Stimulated activated CD4-positive, alpha-beta T cell treated with anti-CD3 and anti-CD28 coated beads, Interleukin-12 subunit alpha, Interleukin-12 subunit beta, amount 100 ng/mL, for 4 hours (primary cell): ENCODE measurements at regions not wholly inside any gene's neighbourhood (a gene's known extent, or its start where the extent isn't known, plus 50 kb on each side); places are given as distances from the start of the nearest gene placed in this dataset.

ENCODE experiments used
- DNase-seq: peaks from one replicate; pipeline ENCODE4 v3.0.0-alpha.2; 2020

DNA sequence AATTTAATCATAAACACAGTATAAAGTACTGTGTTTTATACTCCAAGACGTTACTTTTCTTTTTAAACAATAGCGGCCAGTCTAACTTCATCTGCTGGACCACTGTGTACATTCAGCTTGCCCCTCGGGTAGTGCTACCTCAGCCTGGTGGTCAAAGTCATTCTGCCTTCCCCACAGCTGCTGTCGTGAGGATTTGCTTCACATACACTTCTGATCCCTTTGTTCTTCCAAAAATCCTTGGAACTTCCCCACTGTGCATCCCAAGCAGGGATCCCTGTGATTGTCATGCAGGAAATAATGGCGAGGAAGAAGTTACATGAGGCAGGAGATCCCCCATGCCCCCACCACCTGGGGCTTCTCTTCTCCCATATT is 234.9 kb upstream of the STARD13 start:
- DNase-seq: no peak

DNA sequence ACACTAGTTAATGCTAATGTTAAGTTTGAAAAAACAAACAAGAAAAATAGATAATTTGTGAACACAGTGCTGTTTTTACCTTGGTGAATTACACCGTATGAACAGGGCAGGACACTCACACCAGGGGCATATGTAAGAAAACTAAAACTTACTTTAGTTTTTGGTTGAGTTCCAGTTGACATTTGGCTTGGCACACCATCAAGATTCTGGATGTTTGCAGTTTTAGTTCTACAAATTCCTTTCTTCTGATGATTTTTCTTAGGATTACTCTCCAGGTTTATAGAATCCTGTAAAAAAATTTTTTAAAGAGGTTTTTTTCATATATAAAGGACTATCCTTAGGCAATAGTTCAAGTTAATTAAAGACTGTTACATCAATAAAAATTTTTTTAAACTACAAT is 238.5 kb upstream of the STARD13 start:
- no peak for DNase-seq

- DNase-seq: no peak
These were observed 240.2 kb upstream of the STARD13 start for GRCh38 chr13:33525763-33526162.

DNA sequence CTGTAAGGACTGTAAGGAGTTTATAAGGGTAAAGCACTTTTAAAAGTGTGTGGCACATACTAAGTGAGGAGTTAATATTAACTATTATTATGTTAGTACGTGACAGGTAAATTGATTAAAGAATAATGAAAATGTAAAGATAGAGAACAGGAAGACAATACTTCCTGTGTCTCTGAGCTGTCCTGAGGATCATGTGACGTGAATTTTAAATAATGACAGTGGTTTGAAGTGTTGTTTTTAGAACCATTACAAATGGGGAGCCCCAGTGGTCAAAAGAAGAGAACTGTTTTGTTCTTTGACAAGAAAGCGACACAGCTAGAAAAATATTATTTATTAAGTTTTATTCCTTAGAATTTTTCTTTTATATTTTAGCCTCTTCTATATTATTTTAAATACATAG is 241.2 kb upstream of the STARD13 start:
- no peak for DNase-seq

- no peak for DNase-seq
These were observed 243.3 kb upstream of the STARD13 start for GRCh38 chr13:33528896-33529295.

GRCh38 chr13:33531484-33531883 is 245.9 kb upstream of the STARD13 start:
- no peak for DNase-seq

GRCh38 chr13:33535061-33535460 is 249.5 kb upstream of the STARD13 start:
- no peak for DNase-seq

DNA sequence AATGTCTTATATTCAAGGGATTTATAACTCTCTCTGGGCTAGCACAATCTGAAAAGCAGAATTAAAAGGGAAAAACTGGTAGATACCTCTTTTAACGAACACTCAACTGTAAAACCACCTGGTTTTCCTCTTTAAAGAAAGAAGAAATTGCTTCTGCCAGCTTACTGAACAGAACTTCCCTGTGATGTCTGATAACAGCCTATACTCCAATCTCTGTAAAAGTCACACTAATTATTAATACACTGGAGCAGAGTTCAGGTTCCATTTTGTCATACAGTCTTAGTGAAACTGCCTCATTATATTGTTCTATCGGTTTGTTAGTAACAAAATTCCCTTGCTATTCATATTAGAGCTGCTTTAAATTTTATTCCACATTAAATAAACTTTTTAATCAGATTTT is 251.0 kb upstream of the STARD13 start:
- no peak for DNase-seq

DNA sequence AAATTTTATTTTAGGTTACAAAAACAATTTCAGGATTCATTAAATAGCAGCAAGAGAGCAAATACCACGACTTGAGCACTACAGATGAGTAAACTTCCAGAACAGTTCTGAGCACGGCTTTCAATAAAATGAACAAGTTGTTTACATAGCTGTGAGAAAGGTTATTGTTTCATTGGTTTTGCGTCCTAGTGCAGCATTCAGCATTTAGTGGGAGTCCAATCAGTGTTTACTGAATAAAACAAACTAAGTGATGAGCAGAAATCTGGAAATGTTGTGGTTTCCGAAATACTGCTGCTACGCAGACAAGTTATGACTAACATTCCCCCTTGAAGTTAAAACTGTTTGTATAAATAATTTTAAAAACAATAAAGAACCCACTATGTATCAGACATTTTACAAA is 251.5 kb upstream of the STARD13 start:
- no peak for DNase-seq

DNA sequence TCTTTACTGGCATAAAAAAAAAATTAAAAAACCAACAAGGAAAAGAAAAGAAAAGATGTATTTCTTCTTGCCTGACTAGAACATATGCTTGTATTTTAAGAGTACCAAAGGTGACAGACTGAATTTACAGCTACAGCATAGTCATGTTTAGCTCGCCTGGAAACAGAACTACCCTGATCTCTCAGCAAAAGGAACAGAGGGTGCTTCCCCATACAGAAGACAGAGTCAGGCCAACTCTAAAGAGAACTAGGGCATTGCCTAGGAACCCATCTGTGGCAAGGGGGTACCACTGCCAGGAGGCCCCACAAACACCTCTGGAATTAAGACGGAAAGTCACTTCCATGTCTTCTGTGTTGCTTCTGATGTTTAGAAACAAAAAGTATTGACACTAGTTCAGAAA is 252.1 kb upstream of the STARD13 start:
- DNase-seq: no peak

DNA sequence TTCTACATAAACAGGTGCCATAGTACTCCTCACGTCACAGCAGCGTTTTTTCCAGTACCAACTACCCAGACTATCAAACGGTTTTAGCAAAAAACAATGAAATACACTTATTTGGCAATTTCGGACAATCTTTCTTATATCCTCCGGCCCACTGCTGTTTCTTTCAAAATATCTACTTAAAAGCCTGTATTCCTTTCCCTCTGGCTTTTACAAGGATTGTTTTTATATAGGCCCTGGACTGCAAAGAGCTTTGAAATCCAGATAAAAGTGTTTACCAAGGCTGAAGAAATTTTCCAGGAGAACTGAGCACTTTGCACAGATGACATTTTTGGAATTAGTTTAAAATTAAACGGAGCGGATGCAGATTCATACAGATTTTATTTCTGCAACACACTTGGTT is 255.9 kb upstream of the STARD13 start:
- DNase-seq: no peak

GRCh38 chr13:33541962-33542308 is 256.4 kb upstream of the STARD13 start:
- no peak for DNase-seq

DNA sequence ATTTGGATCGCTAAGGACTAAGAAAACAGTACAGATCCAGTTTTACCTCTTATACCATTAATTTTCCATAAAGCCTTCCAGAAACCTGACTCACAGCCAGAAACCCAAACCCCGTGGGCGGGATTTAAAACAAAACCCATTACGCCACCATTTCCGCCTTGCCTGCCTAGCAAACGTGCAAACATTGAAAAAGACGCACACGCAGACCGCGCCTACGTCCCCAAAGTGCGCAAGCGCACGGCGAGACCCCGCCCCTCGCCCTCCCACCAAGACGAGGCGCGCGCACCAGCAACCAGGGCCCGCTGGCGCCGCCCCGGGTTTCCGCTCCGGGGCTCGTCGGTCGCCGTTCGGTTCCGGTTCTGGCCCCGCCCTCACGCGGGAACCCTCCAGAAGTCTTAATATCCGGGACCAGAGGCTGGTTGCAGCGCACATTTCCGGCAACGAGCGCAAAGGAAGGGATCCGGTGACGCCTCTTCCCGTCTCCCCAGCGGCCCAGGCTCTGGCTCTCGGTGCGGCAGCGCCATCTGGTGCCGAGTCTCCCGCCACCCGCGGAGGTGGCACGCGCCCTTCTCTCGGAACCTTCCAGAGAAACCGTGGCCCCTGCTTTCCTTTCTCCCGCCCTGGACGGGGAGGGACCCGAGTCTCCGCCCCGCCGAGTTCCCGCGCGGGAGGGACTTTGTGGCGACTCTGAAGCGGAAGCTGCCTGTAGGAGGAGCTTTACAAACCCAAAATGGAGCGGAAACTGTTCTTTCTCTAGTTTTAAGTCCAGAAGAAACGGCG is 256.9 kb upstream of the STARD13 start:
- peak; percentile 98 for DNase-seq

- no peak for DNase-seq
These were observed 257.5 kb upstream of the STARD13 start for GRCh38 chr13:33543089-33543459.

GRCh38 chr13:33543631-33544265 is 258.2 kb upstream of the STARD13 start:
- no peak for DNase-seq

GRCh38 chr13:33544308-33544707 is 258.8 kb upstream of the STARD13 start:
- DNase-seq: no peak

DNA sequence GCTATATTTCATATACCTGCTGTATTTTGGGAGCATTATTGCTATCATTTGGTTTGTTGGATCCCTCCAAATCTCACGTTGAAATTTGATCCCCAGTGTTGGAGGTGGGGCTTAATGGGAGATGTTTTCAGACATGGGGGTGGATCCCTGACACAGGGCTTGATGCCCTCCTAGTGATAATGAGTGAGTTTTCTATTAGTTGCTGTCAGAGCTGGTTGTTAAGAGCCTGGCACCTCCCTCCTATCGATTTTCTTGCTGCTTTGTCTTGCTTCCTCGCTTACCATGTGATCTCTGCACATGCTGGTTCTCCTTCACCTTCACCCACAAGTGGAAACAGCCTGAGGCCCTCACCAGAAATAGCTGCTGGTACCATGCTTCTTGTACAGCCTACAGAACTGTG is 259.9 kb upstream of the STARD13 start:
- DNase-seq: no peak

GRCh38 chr13:33547035-33547434 is 261.5 kb upstream of the STARD13 start:
- no peak for DNase-seq

GRCh38 chr13:33548069-33548468 is 262.5 kb upstream of the STARD13 start:
- no peak for DNase-seq

DNA sequence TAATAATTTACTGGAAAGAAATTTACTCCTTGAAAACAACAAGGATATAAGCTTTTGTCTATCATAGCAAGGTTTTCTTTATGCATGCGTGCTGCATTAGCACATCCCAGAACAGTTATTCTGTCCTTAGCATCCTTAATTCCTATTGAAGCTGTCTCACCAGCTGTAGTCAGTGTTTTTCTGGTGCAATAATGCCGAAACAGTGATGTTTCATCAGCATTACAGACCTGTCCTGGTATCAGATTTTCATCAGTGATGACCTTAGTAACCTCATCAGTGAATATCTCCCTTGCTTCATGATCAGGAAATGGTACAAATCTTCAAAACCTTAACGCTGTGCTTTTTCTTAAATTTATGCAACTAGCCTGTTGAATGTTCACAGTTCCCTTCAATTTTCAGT is 264.7 kb upstream of the STARD13 start:
- DNase-seq: no peak

DNA sequence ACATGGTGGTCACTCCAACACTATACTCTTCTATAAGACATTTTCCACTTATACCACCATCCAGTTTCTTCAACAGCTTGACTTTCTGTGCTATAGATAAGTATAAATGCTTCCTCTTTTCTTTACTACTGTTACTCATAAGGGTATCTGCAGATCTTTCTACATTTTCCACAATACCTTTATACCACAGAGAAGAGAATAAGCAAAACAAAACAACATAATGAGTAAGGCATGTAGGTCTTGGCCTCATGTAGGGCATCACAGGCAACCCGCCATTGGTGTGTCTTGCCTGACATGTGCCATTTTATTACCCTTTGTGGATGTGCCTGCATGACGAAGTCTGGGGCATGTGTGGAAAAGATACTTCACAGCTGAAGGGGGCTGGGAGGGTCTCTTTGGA is 265.3 kb upstream of the STARD13 start:
- DNase-seq: no peak

DNA sequence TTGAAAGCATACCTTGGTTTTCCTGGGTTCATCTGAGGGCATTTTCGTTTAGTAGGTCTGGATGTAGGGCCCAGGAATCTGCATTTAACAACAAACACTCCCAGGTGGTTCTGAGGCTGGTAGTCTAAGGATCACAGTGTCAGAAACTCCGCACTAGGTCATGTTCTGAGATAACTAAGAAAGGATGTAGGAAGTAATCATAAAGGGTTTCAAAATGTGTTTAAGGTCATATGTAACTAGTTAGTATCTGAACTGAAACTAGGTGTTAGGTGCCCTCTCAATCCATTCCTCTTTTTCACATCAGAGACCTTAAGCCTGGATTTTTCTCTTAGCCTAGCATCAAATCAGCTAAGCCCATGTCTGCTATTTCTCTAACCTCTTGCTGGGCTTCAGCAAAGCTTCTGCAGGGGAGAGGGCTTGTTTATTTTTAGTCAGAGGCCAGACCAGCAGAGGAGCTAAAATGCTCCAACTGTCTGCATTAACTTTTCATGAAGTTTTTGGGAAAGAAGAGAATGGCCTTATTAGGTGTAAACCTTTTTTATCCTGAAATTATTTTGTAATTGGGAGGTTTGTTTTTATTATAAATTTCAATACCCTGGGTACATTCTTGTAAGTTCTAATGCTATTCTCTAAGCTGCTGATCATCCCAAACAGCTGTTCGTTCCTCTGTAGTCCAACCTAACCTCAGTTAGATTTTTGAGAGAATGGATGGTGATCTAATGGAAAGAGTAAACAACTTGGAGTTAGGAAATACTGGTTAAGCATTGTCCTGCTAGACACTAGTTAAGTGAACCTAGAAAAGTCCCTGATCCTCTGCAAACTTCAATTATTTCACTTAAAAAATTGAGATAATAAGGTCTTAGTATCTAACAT is 262.8 kb upstream of the RFC3 start:
- DNase-seq: no peak

DNA sequence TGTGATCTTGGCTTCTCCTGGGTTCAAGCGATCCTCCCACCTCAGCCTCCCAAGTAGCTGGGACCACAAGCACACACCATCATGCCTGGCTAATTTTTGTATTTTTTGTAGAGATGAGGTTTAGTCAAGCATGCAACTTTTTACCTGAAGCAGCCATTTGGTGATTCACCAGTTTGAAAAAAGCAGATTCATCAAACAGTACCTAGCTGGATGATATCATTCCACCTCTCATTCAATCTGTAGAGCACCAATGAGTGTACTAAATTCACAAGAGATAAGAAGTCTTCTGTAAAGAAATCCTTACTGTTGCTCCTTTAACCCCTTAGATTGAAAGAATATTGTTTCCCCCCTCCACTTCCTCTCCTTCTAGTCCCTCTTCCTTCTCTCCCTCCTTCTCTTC is 261.1 kb upstream of the RFC3 start:
- no peak for DNase-seq

GRCh38 chr13:33560726-33561125 is 257.2 kb upstream of the RFC3 start:
- no peak for DNase-seq
